ENCODE measurements at regions not wholly inside any gene's neighbourhood (a gene's known extent, or its start where the extent isn't known, plus 50 kb on each side); places are given as distances from the start of the nearest gene placed in this dataset.
"Not testable (repeated sequence)": the region's sequence is repeated elsewhere in the genome, so short reads cannot be mapped to it uniquely, and the experiment has no call there.

DNA sequence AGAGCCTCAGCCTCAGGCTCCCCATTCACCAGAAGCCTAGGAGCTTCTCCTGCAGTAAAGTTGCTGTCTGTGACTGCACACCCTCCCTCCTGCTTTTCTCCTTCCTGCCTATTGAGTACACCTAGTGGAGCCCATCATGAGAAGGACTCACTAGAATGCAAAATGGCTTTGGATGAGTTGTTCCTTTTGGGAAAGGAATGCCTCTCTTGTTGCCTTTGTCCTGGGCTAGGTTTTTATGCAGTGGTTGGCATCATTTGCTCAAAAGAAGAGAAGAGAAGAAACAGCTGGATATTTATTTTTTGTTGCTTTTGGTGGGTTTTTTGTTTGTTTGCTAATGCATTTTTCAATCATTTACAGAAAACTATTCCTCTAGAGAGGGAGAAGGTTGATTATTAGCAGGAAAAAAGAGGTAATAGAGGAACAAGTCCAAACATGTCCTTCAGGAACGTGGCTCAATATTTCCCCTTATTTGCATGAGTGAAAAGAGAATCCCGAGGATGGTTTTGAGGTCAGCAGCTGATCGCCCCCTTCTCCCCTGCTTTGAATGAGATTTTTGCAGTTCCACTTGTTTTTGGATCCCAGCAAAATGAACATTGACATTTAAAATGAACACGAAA is 369.9 kb upstream of the NRP1 start:
- no peak for TF ChIP-seq TAF1 (IDR thresholded peaks at IDR 0.05; ENCODE audit: low read depth, low read length)
- TF ChIP-seq POLR2A (IDR thresholded peaks at IDR 0.05; ENCODE audit: low read depth, low read length) = no peak
- TF ChIP-seq POLR2AphosphoS5 (IDR thresholded peaks at IDR 0.05; ENCODE audit: low read depth, low read length) = no peak
- TF ChIP-seq SPI1 (IDR thresholded peaks at IDR 0.05; ENCODE audit: low read depth, low read length) = no peak
- no peak for TF ChIP-seq POU2F2 (IDR thresholded peaks at IDR 0.05; ENCODE audit: low read depth, low read length)
- TF ChIP-seq PAX5 (IDR thresholded peaks at IDR 0.05; ENCODE audit: insufficient read depth, low read length, severe bottlenecking) = no peak
- FAIRE-seq (no peak), DNase-seq (ENCODE audit: insufficient read length, low spot score) (no peak)

- DNase-seq (ENCODE audit: insufficient read length, low spot score) (no peak), FAIRE-seq (no peak)
- TF ChIP-seq TAF1 (IDR thresholded peaks at IDR 0.05; ENCODE audit: low read depth, low read length) (no peak), POU2F2 (IDR thresholded peaks at IDR 0.05; ENCODE audit: low read depth, low read length) (no peak), POLR2A (IDR thresholded peaks at IDR 0.05; ENCODE audit: low read depth, low read length) (no peak), POLR2AphosphoS5 (IDR thresholded peaks at IDR 0.05; ENCODE audit: low read depth, low read length) (no peak), SPI1 (IDR thresholded peaks at IDR 0.05; ENCODE audit: low read depth, low read length) (no peak), PAX5 (IDR thresholded peaks at IDR 0.05; ENCODE audit: insufficient read depth, low read length, severe bottlenecking) (no peak)
Measured at GRCh38 chr10:33703501-33704213, 369.2 kb upstream of the NRP1 start.

GRCh38 chr10:33698033-33698432 is 363.6 kb upstream of the NRP1 start:
- TF ChIP-seq POLR2AphosphoS5 (IDR thresholded peaks at IDR 0.05; ENCODE audit: low read depth, low read length) (no peak), POU2F2 (IDR thresholded peaks at IDR 0.05; ENCODE audit: low read depth, low read length) (no peak), POLR2A (IDR thresholded peaks at IDR 0.05; ENCODE audit: low read depth, low read length) (no peak)
- FAIRE-seq = no peak
- no peak for DNase-seq (ENCODE audit: insufficient read length, low spot score)

DNA sequence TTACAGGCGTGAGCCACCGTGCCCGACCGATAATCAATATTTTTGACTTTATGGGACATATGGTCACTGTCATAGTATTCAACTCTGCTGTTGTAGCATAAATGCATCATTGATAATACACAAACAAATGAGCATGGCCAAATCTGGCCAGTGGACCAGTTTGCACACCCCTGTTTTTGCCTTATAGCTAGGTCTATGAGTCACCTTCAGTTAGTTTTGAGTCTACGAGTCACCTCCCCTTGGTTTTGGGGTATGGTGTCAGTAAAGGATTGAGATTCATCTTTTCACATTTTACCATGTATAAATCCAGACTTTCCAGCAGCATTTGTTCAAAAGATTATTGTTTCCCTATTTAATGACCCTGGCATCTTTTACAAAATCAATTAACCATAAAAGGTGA is 362.5 kb upstream of the NRP1 start:
- no peak for TF ChIP-seq POLR2AphosphoS5 (IDR thresholded peaks at IDR 0.05; ENCODE audit: low read depth, low read length)
- TF ChIP-seq PAX5 (IDR thresholded peaks at IDR 0.05; ENCODE audit: insufficient read depth, low read length, severe bottlenecking) = no peak
- no peak for TF ChIP-seq POU2F2 (IDR thresholded peaks at IDR 0.05; ENCODE audit: low read depth, low read length)
- FAIRE-seq (no peak), DNase-seq (ENCODE audit: insufficient read length, low spot score) (no peak)

DNA sequence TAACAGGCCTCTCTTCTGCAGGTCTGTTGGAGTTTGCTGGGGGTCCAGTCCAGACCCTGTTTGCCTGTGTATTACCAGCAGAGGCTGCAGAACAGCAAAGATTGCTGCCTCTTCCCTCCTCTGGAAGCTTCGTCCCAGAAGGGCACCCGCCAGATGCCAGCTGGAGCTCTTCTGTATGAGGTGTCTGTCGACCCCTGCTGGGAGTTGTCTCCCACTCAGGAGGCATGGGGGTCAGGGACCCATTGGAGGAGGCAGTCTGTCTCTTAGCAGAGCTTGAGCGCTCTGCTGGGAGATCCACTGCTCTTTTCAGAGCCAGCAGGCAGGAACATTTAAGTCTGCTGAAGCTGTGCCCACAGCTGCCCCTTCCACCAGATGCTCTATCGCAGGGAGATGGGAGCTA is 361.1 kb upstream of the NRP1 start:
- TF ChIP-seq TAF1 (IDR thresholded peaks at IDR 0.05; ENCODE audit: low read depth, low read length) (no peak), PAX5 (IDR thresholded peaks at IDR 0.05; ENCODE audit: insufficient read depth, low read length, severe bottlenecking) (no peak), POU2F2 (IDR thresholded peaks at IDR 0.05; ENCODE audit: low read depth, low read length) (no peak), POLR2A (IDR thresholded peaks at IDR 0.05; ENCODE audit: low read depth, low read length) (no peak), POLR2AphosphoS5 (IDR thresholded peaks at IDR 0.05; ENCODE audit: low read depth, low read length) (no peak), SPI1 (IDR thresholded peaks at IDR 0.05; ENCODE audit: low read depth, low read length) (no peak)
- FAIRE-seq (no peak), DNase-seq (ENCODE audit: insufficient read length, low spot score) (no peak)

DNA sequence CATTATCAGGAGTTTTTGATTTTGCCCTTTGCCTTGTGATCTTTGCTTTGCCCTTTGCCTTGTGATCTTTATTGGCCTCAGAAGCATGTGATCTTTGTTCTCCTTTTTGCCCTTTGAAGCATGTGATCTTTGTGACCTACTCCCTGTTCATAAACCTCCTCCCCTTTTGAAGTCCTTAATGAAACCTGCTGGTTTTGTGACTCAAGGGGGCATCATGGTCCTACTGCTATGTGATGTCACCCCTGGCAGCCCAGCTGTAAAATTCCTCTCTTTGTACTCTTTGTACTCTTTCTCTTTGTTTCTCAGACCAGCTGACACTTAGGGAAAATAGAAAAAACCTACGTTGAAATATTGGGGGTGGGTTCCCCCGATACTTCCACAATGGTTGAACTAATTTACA is 356.1 kb upstream of the NRP1 start:
- not testable (repeated sequence) for FAIRE-seq; DNase-seq (ENCODE audit: insufficient read length, low spot score)

DNA sequence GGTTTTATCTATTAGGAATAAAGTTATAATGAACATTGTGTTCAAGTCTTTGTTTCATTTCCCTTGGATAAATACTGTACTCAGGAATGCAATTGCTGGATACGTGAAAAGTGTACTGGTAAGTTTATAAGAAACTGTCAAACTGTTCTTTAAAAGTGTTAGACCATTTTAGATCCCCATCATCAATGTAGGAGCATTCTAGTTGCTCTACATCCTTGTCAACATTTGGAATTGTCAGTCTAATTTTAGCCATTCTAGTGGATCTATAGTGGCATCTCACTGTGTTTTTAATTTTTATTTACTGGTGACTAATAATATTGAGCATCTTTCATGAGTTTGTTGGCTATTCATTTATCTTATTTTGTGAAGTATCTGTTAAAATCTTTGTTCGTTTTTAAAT is 354.0 kb upstream of the NRP1 start:
- TF ChIP-seq TAF1 (IDR thresholded peaks at IDR 0.05; ENCODE audit: low read depth, low read length) (no peak), POU2F2 (IDR thresholded peaks at IDR 0.05; ENCODE audit: low read depth, low read length) (no peak), PAX5 (IDR thresholded peaks at IDR 0.05; ENCODE audit: insufficient read depth, low read length, severe bottlenecking) (no peak), POLR2A (IDR thresholded peaks at IDR 0.05; ENCODE audit: low read depth, low read length) (no peak)
- no peak for DNase-seq (ENCODE audit: insufficient read length, low spot score)
- FAIRE-seq = no peak

DNA sequence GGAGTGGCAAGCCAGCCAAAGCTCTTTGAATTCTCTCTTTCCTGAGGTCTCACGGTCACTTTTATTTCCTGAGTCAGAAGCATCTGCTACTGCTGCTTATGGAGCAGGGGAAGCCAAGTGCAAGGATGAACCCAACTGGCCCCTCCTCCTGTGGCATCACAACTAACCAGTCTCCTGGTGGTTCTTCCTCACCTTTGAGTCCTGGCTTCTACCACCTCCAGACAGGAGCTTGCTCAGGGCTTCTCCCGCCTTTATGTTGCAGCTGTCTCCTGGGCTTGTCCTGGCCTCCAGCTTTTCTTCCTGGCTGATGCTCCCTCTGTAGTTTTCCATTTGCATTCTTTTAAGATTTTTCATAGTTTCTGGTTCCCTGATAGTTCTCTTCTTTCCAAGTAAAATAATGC is 349.7 kb upstream of the NRP1 start:
- FAIRE-seq (no peak), DNase-seq (ENCODE audit: insufficient read length, low spot score) (no peak)
- TF ChIP-seq POLR2AphosphoS5 (IDR thresholded peaks at IDR 0.05; ENCODE audit: low read depth, low read length) = no peak
- TF ChIP-seq PAX5 (IDR thresholded peaks at IDR 0.05; ENCODE audit: insufficient read depth, low read length, severe bottlenecking) = no peak
- TF ChIP-seq POLR2A (IDR thresholded peaks at IDR 0.05; ENCODE audit: low read depth, low read length) = no peak
- TF ChIP-seq POU2F2 (IDR thresholded peaks at IDR 0.05; ENCODE audit: low read depth, low read length) = no peak
- no peak for TF ChIP-seq TAF1 (IDR thresholded peaks at IDR 0.05; ENCODE audit: low read depth, low read length)
- no peak for TF ChIP-seq SPI1 (IDR thresholded peaks at IDR 0.05; ENCODE audit: low read depth, low read length)

GRCh38 chr10:33681595-33681994 is 347.1 kb upstream of the NRP1 start:
- FAIRE-seq (no peak), DNase-seq (ENCODE audit: insufficient read length, low spot score) (no peak)
- TF ChIP-seq PAX5 (IDR thresholded peaks at IDR 0.05; ENCODE audit: insufficient read depth, low read length, severe bottlenecking) (no peak), POLR2AphosphoS5 (IDR thresholded peaks at IDR 0.05; ENCODE audit: low read depth, low read length) (no peak), POU2F2 (IDR thresholded peaks at IDR 0.05; ENCODE audit: low read depth, low read length) (no peak), SPI1 (IDR thresholded peaks at IDR 0.05; ENCODE audit: low read depth, low read length) (no peak), TAF1 (IDR thresholded peaks at IDR 0.05; ENCODE audit: low read depth, low read length) (no peak), POLR2A (IDR thresholded peaks at IDR 0.05; ENCODE audit: low read depth, low read length) (no peak)

DNA sequence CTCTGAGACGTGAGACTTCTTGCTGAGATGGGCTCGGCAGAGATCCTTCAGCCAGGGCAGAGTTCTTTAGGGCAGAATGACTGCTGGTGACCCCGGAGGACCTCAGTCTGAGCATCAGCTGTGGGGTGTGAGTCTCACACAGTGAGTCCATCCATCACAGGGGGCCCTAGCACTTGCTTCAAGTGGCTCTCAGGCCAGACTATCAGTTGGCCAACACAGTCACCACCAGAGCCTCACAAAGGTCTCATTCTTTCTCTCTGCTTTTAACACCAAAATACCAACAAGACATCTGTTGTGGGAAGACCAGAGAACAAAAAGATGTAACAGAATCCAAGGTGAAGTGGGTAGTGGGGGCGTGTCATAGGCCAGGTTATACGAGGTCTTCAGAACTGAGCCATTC is 345.6 kb upstream of the NRP1 start:
- FAIRE-seq (no peak), DNase-seq (ENCODE audit: insufficient read length, low spot score) (no peak)
- no peak for TF ChIP-seq POLR2A (IDR thresholded peaks at IDR 0.05; ENCODE audit: low read depth, low read length)
- TF ChIP-seq TAF1 (IDR thresholded peaks at IDR 0.05; ENCODE audit: low read depth, low read length) = no peak
- no peak for TF ChIP-seq POLR2AphosphoS5 (IDR thresholded peaks at IDR 0.05; ENCODE audit: low read depth, low read length)

Data from GM12891 (cell line).